HG03442 (cell line): ENCODE measurements at regions not wholly inside any gene's neighbourhood (a gene's known extent, or its start where the extent isn't known, plus 50 kb on each side); places are given as distances from the start of the nearest gene placed in this dataset.
"Not testable (repeated sequence)": the region's sequence is repeated elsewhere in the genome, so short reads cannot be mapped to it uniquely, and the experiment has no call there.

Experiments used
- ATAC-seq: cut with Tn5 transposase; IDR thresholded peaks from one replicate; pipeline ENCODE4 v1.9.1; 2021; ENCODE audit warnings: mild to moderate bottlenecking, moderate library complexity; ENCODE audit not compliant: unreplicated experiment

DNA sequence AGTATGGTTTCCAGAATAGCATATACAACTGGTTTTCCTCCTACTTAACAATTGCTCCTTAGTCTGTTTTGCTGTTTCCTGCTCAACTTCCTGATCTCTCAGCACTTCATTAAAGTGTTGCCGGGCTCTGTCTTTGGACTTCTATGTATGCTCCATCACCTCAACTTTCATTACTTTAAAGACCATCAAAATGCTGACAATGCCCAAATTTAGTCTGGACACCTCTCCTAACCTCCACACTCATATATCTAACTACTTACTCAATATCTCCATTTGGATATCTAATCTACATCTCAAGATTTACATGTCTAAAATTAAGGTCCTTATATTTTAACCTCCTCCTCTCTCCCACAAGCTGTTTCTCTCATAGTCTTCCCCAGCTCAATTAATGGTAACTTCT, 54.4 kb upstream of the LGR5 start:
- ATAC-seq, result no peak

DNA sequence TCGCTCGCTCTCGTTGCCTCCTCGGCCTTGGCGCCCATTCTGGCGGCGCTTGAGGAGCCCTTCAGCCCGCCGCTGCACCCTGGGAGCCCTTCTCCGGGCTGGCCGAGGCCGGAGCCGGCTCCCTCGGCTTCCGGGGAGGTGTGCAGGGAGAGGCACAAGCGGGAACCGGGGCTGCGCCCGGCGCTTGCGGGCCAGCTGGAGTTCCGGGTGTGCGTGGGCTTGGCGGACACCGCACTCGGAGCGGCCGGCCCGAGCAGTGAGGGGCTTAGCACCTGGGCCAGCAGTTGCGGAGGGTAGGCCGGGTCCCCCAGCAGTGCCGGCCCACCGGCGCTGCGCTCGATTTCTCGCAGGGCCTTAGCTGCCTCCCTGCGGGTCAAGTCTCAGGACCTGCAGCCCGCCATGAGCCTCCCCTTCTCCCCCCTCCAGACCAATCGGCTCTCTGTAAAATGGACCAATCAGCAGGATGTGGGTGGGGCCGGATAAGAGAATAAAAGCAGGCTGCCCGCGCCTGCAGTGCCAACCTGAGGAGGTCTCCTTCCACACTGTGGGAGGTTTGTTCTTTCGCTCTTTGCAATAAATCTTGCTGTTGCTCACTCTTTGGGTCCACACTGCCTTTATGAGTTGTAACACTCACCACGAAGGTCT, 62.8 kb upstream of the LGR5 start:
- not testable (repeated sequence) for ATAC-seq

DNA sequence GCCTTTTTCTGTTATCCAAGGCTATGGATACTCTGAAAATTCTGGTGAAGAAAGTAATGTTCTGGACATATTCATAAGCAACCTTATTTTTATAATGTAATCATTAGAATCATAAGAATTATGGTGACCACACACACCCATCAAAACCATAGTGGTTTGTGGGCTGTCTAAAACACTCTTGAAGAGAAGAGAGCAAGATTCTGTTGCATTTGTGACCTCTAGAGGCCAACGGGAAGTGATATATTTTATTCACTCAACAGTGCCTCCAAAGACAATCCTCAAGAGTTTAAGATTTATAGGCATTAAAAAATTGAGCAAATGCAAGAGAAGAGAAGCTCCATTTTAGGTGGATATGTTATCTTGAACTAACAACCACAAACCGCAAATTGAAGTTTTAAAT, 68.5 kb upstream of the LGR5 start:
- ATAC-seq, result no peak

DNA sequence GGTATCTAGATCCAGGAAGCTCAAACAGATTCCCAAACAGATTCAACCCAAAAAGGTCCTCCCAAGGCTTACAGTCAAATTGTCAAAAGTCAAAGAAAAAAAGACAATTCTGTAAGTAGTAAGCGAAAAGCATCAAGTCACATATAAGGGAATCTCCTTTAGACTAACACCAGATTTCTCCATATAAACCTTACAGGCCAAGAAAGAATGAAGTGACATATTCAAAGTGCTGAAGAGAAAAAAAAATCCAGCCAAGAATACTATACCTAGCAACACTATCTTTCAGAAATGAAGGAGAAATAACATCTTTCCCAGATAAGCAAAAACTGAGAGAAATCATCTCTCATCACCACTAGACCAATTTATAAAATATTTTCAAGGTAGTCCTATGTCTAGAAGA, 79.6 kb upstream of the LGR5 start:
- ATAC-seq, result no peak

DNA sequence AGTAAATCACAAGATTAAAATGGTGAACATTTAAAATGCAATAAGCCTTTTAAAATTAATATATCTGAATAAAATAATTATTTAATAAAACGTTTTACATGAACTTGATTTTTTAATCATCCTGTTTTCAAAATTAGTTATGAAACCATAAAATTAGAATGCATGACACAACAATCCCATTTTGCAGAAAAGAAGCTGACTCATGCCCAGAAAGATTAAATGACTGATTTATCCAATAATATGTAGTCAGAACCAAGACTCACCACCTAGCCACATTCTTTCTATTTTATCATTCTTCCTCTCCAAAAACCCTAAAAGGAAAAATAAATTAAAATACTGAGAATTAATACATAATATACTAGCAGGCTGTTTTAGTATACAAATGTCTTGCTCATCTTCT, 83.0 kb upstream of the LGR5 start:
- no peak for ATAC-seq

DNA sequence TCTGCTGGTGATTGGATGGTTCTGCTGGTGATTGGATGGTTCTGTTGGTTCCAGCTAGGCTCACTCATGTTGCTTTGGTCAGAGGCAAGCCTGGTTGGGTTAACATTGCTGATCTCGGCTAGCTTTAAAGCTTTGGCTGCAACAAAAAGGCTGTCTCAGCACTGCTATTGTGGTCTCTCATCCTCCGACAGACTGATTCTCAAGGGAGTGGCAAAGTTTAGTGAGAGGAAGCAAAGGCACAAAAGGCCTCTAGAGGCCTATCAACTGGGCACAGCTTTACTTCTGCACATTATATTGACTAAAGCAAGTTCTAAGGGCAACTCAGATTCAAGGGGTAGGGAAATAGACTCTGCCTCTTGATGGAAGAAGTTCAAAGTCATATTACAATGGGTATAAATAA, 84.7 kb upstream of the LGR5 start:
- no peak for ATAC-seq

DNA sequence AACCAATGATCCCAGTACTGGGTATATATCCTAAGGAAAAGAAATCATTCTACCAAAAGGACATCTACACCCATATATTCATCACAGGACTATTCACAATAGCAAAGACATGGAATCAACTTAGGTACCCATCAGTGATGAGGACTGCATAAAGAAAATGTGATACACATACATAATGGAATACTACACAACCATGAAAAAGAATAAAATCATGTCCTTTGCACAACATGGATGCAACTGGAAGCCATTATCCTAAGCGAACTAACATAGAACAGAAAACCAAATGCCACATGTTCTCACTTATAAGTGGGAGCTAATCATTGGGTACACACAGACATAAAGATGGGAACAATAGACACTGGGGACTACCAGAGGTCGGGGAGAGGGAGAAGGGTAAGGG, 86.0 kb upstream of the LGR5 start:
- no peak for ATAC-seq

DNA sequence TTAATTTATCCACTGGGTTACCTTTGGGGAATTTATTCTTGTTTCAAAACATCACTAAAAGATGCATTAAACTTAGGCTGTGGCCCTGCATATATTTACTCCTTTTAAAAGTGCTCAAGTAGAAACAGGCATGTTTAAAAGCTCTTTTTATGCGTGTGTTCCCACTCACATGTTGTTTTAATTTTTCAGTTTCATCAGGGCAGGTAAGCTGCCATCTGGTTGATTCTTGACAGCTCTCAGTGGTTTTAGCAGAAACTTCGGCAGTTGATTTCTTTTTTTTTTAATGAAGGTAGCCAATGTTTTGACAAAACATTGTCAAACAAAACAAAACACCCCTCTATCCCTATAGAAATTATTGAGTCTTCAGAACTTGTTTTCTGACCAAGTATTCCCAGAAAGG, 89.6 kb upstream of the LGR5 start:
- ATAC-seq, result no peak

DNA sequence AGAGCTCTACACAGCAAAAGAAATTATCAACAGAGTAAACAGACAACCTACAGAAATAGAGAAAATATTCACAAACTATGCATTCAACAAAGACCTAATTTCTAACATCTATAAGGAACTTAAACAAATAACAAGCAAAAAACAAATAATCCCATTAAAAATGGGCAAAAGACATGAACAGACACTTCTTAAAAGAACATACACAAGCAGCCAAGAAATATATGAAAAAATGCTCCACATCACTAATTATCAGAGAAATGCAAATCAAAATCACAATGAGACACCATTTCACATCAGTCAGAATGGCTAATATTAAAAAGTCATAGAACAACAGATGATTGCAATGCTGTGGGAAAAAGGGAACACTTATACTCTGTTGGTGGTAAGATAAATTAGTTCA, 100.7 kb upstream of the LGR5 start:
- no peak for ATAC-seq

DNA sequence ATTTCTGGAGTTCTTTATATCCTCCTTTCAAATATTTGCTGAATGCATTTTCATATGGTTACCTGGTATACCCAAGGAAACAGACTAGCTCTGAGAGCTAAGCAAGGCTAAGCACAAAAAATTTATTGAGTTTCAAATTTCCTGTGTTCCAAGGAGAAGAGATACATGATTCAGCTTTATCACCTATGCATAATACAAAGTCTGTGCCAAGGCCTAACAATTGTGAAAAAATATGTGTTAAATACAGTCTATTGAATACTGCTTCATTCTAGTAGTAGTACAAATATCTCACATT, 103.7 kb upstream of the LGR5 start:
- no peak for ATAC-seq

DNA sequence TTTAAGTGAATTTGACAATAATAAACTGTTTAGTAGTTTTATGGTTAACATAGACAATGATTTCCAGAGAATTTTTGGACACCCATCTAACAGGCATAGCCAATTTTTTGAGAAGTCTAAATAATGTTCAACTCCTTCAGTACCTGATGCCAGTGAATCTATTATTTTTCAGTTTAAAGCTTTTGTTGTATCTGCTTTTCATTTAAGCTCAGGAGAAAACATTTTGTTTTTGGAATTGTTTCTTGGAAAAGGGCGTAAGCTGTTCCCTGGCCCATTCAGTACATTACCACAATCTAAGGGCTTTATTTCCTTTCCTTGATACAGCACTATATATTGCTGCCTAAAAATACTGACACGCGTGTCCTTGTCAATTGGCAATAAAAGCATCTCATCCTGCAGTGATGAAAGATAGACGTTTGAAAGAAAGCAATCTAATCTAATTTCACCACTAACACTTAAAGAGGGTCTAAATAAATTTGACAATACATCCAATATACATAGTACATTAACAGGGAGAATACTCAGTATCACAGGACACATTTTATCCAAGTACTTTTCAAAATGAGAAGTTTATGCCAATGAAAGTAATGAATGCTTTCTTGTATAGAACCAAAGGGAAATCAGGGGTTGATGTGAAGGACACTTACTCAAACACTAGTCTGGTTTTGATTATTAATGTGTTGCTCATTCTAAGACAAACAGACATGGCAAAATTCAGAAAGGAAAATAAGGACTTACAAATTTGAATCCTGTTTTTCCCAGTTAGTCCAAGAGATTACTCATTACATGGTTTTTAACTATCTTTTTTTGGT, 104.2 kb upstream of the LGR5 start:
- ATAC-seq, result no peak

DNA sequence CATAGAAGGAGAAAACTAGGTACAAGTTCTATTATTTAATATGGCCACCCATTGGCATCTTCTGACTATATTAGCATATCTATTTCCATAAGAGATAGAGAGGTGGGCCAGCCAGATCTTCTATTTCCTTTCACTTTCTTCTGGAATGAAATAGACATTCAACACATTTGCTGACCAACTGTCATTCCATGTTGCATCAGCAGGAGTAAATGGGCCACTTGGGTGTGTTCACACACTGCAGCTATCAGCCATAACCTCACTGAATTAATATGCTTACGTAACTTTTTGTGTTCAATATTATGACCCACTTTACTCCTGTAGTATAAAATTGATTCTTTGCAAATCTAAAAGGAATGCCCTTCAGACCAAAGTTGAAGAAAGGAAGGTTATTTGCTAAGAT, 106.2 kb upstream of the LGR5 start:
- no peak for ATAC-seq

DNA sequence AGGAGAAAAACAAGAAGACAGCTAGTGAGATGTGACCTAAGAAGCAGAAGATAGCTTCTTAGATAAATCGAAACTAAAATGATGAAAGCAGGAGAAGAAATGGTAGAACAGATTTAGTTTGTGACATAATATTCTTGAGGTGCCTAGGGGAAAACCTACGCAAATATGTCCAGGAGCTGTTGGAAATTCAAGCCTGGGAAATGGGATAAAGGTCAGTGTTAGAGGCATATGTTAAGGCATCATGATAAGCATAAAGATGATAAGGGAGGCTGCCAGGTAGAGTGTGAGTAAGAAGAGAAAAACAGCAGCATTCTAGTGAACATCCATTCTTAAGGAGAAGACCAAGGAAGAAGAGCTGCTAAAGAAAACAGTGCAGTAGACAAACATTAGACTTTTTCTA, 109.6 kb upstream of the LGR5 start:
- no peak for ATAC-seq

DNA sequence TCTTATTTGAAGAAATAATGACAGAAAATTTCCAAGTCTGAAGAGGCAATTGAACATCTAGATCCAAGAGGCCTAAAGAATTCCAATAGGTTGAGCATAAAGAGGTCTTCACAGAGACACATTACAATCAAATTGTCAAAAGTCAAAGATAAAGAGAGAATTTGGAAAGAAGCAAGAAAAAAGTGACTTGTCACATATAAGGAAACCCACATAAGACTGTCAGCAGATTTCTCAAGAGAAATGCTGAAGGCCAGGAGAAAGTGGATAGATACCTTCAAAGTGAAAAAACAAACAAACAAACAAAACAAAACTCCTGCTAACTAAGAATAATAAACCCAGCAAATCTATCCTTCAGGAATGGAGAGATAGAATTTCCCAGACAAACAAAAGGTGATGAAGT, 118.1 kb upstream of the LGR5 start:
- no peak for ATAC-seq

DNA sequence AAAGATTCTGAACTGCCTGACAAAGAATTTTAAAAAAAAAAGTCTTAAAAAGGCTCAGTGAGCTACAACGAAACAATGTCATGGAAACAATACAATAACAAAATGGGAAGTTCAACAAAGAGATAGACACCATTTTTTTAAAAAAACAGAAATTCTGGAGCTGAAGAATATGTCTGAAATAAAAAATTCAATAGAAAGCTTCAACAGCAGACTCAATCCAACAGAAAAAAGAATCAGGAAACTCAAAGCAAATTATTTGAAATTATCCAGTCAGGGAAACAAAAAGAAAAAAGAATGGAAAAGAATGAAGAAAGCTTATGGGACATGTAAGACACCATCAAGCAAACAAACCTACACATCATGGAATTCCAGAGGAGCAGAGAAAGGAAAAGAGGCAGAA, 118.5 kb upstream of the LGR5 start:
- ATAC-seq, result no peak

DNA sequence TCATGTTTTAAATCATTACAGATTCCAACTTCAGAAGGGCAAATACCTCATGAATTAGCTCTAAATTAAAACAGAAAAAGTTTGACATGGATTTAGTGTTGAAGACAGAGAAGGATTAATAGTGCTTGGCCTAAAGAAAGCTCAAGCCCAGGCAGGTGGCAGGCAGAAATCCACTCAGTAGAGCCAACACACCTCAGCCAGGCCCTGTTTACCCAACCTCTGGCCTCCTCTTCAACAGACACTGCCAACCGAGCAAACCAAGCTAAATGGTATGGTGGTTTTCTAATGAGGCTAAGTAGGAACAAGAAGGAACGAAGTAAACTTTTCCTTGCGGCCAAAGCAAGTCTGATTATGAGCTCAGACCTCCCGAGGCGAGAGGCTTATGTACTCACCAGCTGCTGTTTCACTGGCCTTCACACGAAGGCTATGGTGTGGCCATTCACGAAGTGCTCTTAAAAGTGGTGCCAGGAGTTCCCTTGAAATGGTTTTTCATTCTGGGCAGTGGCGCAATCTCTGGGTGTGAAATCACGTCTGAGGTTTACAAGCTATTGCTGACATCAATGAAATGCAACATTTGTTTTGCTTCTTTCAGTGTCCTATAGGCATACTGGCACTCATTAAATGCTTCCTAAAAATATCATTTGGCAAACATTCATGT, 124.1 kb upstream of the LGR5 start:
- no peak for ATAC-seq

DNA sequence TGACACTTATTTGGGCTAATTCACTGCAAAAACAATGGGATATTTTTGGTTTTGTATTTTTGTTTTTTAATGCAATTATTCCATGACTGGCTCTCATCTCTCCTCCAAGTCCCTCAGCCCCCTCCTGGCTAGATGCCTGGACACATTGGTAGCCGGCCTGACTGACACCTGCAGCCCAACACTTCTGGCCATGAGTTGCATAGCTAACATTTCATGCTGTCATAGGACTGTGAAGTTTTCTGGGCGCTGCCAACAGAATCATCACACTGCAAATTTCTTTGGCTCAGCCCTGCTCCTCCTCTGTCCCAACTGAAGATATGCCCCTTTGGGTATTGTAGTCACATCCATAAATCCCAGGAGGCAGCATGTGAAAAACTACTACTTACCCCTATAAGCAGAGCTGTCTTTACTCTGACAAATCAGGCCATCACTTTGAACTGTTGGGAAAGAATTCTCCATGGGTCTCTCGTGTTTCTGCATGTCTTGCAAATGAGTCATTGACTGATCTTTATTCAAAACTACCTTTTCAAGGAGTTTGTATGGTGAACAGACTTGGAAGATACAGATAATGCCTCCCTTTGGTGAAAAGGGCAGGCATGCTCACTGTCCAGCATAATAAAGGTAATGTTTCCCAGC, 126.7 kb upstream of the LGR5 start:
- ATAC-seq, result no peak

DNA sequence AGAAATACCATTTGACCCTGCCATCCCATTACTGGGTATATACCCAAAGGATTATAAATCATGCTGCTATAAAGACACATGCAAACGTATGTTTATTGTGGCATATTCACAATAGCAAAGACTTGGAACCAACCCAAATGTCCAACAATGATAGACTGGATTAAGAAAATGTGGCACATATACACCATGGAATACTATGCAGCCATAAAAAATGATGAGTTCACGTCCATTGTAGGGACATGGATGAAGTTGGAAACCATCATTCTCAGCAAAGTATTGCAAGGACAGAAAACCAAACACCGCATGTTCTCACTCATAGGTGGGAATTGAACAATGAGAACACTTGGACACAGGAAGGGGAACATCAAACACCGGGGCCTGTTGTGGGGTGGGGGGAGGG, 128.0 kb upstream of the LGR5 start:
- ATAC-seq, result not testable (repeated sequence)

DNA sequence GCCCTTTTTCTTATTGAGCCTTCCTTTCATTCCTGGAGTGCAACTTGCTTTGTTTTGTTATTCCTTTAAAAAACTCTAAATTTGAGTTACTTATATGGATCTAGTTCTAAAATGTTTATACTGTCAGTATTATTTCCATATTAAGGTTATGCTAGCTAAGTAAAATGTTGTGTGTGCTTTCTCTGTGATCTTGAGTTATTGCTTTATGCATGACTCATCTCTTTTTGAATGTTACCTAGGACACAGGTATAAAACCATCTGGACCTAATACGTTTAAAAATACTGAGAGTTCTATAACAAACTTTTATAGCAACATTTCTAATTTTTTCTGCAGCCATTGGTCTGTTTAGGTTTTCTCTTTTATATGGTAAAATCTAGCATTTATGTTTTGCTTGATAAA, 132.8 kb upstream of the LGR5 start:
- ATAC-seq, result no peak

DNA sequence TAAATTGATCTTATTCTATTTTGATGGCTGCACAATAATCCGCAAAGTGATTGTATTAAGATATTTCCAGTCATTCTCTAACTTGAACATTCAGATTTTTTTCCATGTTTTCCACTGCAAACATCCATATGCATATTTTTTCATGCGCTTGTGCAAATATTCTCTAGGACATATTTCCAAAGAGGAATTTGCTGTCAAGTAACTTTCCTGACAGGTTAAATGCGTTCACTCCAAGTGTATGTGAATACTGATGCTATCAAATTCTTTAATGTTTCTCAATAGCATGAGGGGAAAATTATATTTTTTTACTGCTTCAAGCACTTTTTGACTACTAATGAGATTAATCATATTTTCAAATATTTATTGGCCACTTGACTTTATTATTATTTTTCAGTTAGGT, 135.3 kb upstream of the LGR5 start:
- no peak for ATAC-seq

DNA sequence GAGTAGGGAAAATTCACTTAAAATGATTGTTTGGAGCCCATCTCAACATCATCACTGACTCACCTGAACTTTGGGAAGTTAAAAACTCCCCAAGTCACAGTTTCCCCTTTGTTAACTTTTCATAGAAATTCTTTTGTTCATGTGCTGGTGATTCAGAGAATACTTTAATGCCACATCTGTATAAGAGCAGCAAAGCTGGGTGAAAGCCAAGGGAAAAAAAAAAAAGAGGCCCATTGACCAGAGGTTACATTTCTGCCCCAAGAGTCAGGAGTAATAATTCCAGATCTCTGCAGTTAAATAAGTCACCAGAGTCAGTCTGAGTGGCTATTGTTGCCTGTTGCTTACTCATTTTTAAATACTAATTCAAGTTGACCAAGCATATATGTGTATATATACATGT, 136.4 kb upstream of the LGR5 start:
- no peak for ATAC-seq
